HepG2 (cell line): ENCODE measurements at regions not wholly inside any gene's neighbourhood (a gene's known extent, or its start where the extent isn't known, plus 50 kb on each side); places are given as distances from the start of the nearest gene placed in this dataset.

Experiments
- ATAC-seq: fragments of 200-7000 bp; cut with Tn5 transposase; 3 replicates; pipeline ENCODE4 v1.9.1; 2020; ENCODE audit warnings: mild to moderate bottlenecking, moderate library complexity
- BruUV-seq: library from RNA; stranded (reverse); fragments of 400-500 nt; replicated peaks from 2 replicates; lab custom pipeline; 2021; lab: Mats Ljungman, UMichigan
- CTCF ChIA-PET: fragments of 300-600 bp; formaldehyde crosslinking; extraction: SDS; loops from one replicate; lab custom pipeline; 2021; ENCODE audit warnings: low total read pairs, inconsistent platforms, low intra/inter-chr PET ratio; lab: Yijun Ruan, JAX
- POLR2A ChIA-PET: fragments of 350-600 bp; sonication (Branson Sonifier 250); formaldehyde crosslinking; loops from one replicate; lab custom pipeline; 2020; ENCODE audit warnings: antibody characterized with exemption, inconsistent platforms; lab: Yijun Ruan, JAX
- DNase-seq: peaks from one replicate; pipeline ENCODE4 v3.0.0-alpha.2; 2015; ENCODE audit warnings: low spot score
- FAIRE-seq: peaks from 3 replicates; lab custom pipeline; 2011; peaks lifted over from hg19 to GRCh38; lab: Jason Lieb, UNC
- H2AFZ ChIP-seq: one replicate; pipeline ENCODE4 v1.6.1; 2011; ENCODE audit warnings: low read length, inconsistent platforms
- H3K27ac ChIP-seq: fragments of 300-600 bp; 3 replicates; pipeline ENCODE4 v1.8.0; 2011; ENCODE audit warnings: mixed run types, mild to moderate bottlenecking, mixed read lengths, low read length, inconsistent platforms; ENCODE audit not compliant: insufficient read depth; ENCODE audit errors: extremely low read length
- H3K27me3 ChIP-seq, 2 experiments: fragments of 200-600 bp in 1 of 2; 2 replicates in 1 of 2; 3 replicates in 1 of 2; pipeline versions ENCODE4 v1.6.0 to v1.8.0; 2011; ENCODE audit warnings: low read length in 2 of 2, mild to moderate bottlenecking in 2 of 2, moderate library complexity in 2 of 2, inconsistent platforms in 1 of 2; ENCODE audit not compliant: insufficient read depth in 2 of 2, control insufficient read depth in 1 of 2
- H3K36me3 ChIP-seq, 2 experiments: fragments of 200-600 bp in 1 of 2; replicated peaks in 1 of 2; 2 replicates in 1 of 2; 3 replicates in 1 of 2; pipeline versions ENCODE4 v1.5.1 to v1.8.0; 2011; ENCODE audit warnings: low read length in 2 of 2, inconsistent platforms in 1 of 2; ENCODE audit not compliant: insufficient read depth in 2 of 2, control insufficient read depth in 1 of 2
- H3K4me1 ChIP-seq: 2 replicates; pipeline ENCODE4 v1.5.1; 2012; ENCODE audit warnings: low read length, inconsistent platforms; ENCODE audit not compliant: insufficient read depth
- H3K4me2 ChIP-seq: 2 replicates; pipeline ENCODE4 v1.6.0; 2011; ENCODE audit warnings: low read depth, low read length, inconsistent platforms
- H3K4me3 ChIP-seq, 3 experiments: fragments of 200-600 bp in 1 of 3; sonication (generic), shearing (Covaris generic) in 1 of 3; replicated peaks in 1 of 3; 2 replicates each; pipeline ENCODE4 v1.5.1; 2011 to 2016; ENCODE audit warnings: low read length in 3 of 3, inconsistent platforms in 2 of 3, low read depth in 2 of 3, mild to moderate bottlenecking in 2 of 3, control low read depth in 1 of 3, mixed read lengths in 1 of 3; ENCODE audit not compliant: insufficient read depth in 1 of 3
- H3K79me2 ChIP-seq: one replicate; pipeline ENCODE4 v1.6.1; 2011; ENCODE audit warnings: low read length, inconsistent platforms; ENCODE audit not compliant: insufficient read depth
- H3K9ac ChIP-seq: 2 replicates; pipeline ENCODE4 v1.6.0; 2011; ENCODE audit warnings: mild to moderate bottlenecking, low read depth, low read length, inconsistent platforms; ENCODE audit not compliant: insufficient read depth
- H3K9me3 ChIP-seq: 2 replicates; pipeline ENCODE4 v1.5.1; 2012; ENCODE audit warnings: mild to moderate bottlenecking, low read length
- H4K20me1 ChIP-seq: 2 replicates; pipeline ENCODE4 v1.6.0; 2011; ENCODE audit warnings: inconsistent platforms, mild to moderate bottlenecking, low read length, moderate library complexity; ENCODE audit not compliant: insufficient read depth
- ATAD3A ChIP-seq: sonication (generic); formaldehyde crosslinking; IDR thresholded peaks from 2 replicates; pipeline ENCODE4 v1.4.0; 2020; ENCODE audit warnings: missing genetic modification reagents
- ATF7-NPFF ChIP-seq: sonication (generic); formaldehyde crosslinking; IDR thresholded peaks from 2 replicates; pipeline ENCODE4 v1.8.1; 2023; ENCODE audit warnings: mild to moderate bottlenecking, low read depth, missing genetic modification reagents, moderate library complexity
- HMG20B ChIP-seq: conservative IDR thresholded peaks from 2 replicates; pipeline ENCODE4 v1.6.1; 2016; ENCODE audit warnings: missing genetic modification reagents, missing compliant biosample characterization
- MAFG ChIP-seq: sonication (generic); formaldehyde crosslinking; IDR thresholded peaks from 2 replicates; pipeline ENCODE4 v1.5.1; 2020; ENCODE audit warnings: mild to moderate bottlenecking, missing genetic modification reagents
- NFE2L1 ChIP-seq: sonication (generic); formaldehyde crosslinking; IDR thresholded peaks from 2 replicates; pipeline ENCODE4 v1.4.0; 2020; ENCODE audit warnings: missing genetic modification reagents, mild to moderate bottlenecking, borderline replicate concordance
- RFXAP ChIP-seq: sonication (generic); formaldehyde crosslinking; IDR thresholded peaks from 2 replicates; pipeline ENCODE4 v1.4.0; 2020; ENCODE audit warnings: missing genetic modification reagents, borderline replicate concordance
- RNF2 ChIP-seq: fragments of 450-650 bp; conservative IDR thresholded peaks from 2 replicates; pipeline ENCODE4 v1.6.1; 2016; ENCODE audit warnings: low read depth
- RXRA ChIP-seq: sonication (generic); formaldehyde crosslinking; IDR thresholded peaks from 2 replicates; pipeline ENCODE4 v1.5.1; 2020; ENCODE audit warnings: missing genetic modification reagents
- THAP11 ChIP-seq: IDR thresholded peaks from 2 replicates; pipeline ENCODE4 v1.6.1; 2016; ENCODE audit warnings: missing biosample characterization, missing genetic modification reagents
- ZBTB40 ChIP-seq, 2 experiments: fragments of 450-650 bp in 1 of 2; sonication (generic) in 1 of 2; formaldehyde crosslinking in 1 of 2; IDR thresholded peaks; 2 replicates each; pipeline versions ENCODE4 v1.6.1 to v1.8.0; 2016 to 2022; ENCODE audit warnings: antibody characterized with exemption in 1 of 2, mild to moderate bottlenecking in 1 of 2, missing genetic modification reagents in 1 of 2
- ZNF350 ChIP-seq: sonication (generic); formaldehyde crosslinking; IDR thresholded peaks from 2 replicates; pipeline ENCODE4 v1.4.0; 2020; ENCODE audit warnings: mild to moderate bottlenecking, low read depth, missing genetic modification reagents, borderline replicate concordance
- ZNF446 ChIP-seq: sonication (generic); formaldehyde crosslinking; IDR thresholded peaks from 2 replicates; pipeline ENCODE4 v1.5.0; 2020; ENCODE audit warnings: mild to moderate bottlenecking, missing genetic modification reagents
- ZNF543 ChIP-seq: sonication (generic); formaldehyde crosslinking; IDR thresholded peaks from 2 replicates; pipeline ENCODE4 v1.4.0; 2020; ENCODE audit warnings: mild to moderate bottlenecking, missing genetic modification reagents
- WGBS: methylation state at CpG from one replicate; pipeline ENCODE4 v1.1.6; 2017; ENCODE audit warnings: low lambda C conversion rate; 5-methylcytosine and 5-hydroxymethylcytosine counted together
- in situ Hi-C: cut with HindIII; loops from 2 replicates; pipeline ENCODE4 v1.10.0; 2017; ENCODE audit warnings: low pct_unique_long_range_greater_than_20kb; ENCODE audit not compliant: extremely low pct_ligation_motif_present
- intact Hi-C: fragments of 100-400 bp; cut with micrococcal nuclease; formaldehyde crosslinking; loops from one replicate; pipeline ENCODE4 v1.10.0; 2022; ENCODE audit not compliant: unreplicated experiment

- DNase-seq = no peak
Observed at GRCh38 chr20:40489886-40490285, 199.2 kb downstream of the MAFB start.

More at GRCh38 chr20:40489886-40490285, 199.2 kb downstream of the MAFB start:
- ChIA-PET POLR2A (no interaction called here), CTCF (no interaction called here)
- intact Hi-C loops (no loop called here), in situ Hi-C loops (no loop called here)
- FAIRE-seq (no peak), ATAC-seq (no peak)
- no peaks in the 10 kb centered on the region for H3K36me3 ChIP-seq
- no peak overlapping the region for H3K27ac ChIP-seq
- H4K20me1 ChIP-seq = no peaks in the 10 kb centered on the region
- no peaks in the 10 kb centered on the region for H3K27me3 ChIP-seq
- BruUV-seq = no TSS peak
- H3K4me3 ChIP-seq = no peak overlapping the region
- H3K9me3 ChIP-seq = peaks cover 10% of the 10 kb centered on the region; the same call in 1 of the 2 replicates
- no peak overlapping the region for H2AFZ ChIP-seq
- no peaks in the 10 kb centered on the region for H3K4me1 ChIP-seq
- H3K9ac ChIP-seq = no peak overlapping the region
- no peaks in the 10 kb centered on the region for H3K79me2 ChIP-seq
- TF ChIP-seq ATAD3A (CRISPR knock-in tag) = no peak
- no peak for TF ChIP-seq RFXAP (CRISPR knock-in tag)
- no peak for TF ChIP-seq ZBTB40 (IDR thresholded peaks at IDR 0.05)
- TF ChIP-seq ZBTB40 (CRISPR knock-in tag; IDR thresholded peaks at IDR 0.05) = no peak
- TF ChIP-seq NFE2L1 (CRISPR knock-in tag) = no peak
- no peak for TF ChIP-seq HMG20B (CRISPR knock-in tag)
- no peak for TF ChIP-seq RXRA (CRISPR knock-in tag)
- no peak for TF ChIP-seq ZNF446
- TF ChIP-seq ZNF350 (CRISPR knock-in tag) = no peak
- TF ChIP-seq ZNF543 (CRISPR knock-in tag) = no peak
- TF ChIP-seq MAFG (CRISPR knock-in tag) = no peak
- no peak for TF ChIP-seq ATF7-NPFF (CRISPR knock-in tag)
- TF ChIP-seq RNF2 = no peak
- TF ChIP-seq THAP11 = no peak
- TF ChIP-seq, all 625 proteins: peak for 0
- H3K4me2 ChIP-seq = no peak overlapping the region
- 27% methylated on average over 2 of the region's 2 CpGs for WGBS
